Upper lobe of left lung (tissue), 4 donors: ENCODE measurements at regions not wholly inside any gene's neighbourhood (a gene's known extent, or its start where the extent isn't known, plus 50 kb on each side); places are given as distances from the start of the nearest gene placed in this dataset.

ENCODE experiments used
- CTCF ChIP-seq, 6 experiments: fragments of 450-650 bp in 4 of 6; fragments of 200-600 bp in 2 of 6; sonication (generic) in 2 of 6; IDR thresholded peaks; one replicate each; pipeline ENCODE4 v1.5.1; 2016 to 2019; ENCODE audit warnings: antibody characterized with exemption in 6 of 6
- EP300 ChIP-seq, 4 donors: sonication (generic); formaldehyde crosslinking; IDR thresholded peaks; one replicate each; pipeline ENCODE4 v1.5.1; 2017; ENCODE audit warnings: antibody characterized with exemption in 4 of 4, control low read depth in 2 of 4
- POLR2A ChIP-seq, 4 donors: fragments of 450-650 bp; IDR thresholded peaks; one replicate each; pipeline ENCODE4 v1.5.1; 2016 to 2017; ENCODE audit warnings: antibody characterized with exemption in 4 of 4, mild to moderate bottlenecking in 2 of 4
- POLR2AphosphoS5 ChIP-seq, 2 donors: sonication (generic); formaldehyde crosslinking; IDR thresholded peaks; one replicate each; pipeline ENCODE4 v1.5.1; 2017; ENCODE audit warnings: antibody characterized with exemption in 2 of 2

GRCh38 chr2:4370422-4371090 is 667.2 kb downstream of the DCDC2C start:
- TF ChIP-seq CTCF (IDR thresholded peaks at IDR 0.05) (no peak), POLR2A (IDR thresholded peaks at IDR 0.05) (no peak), POLR2AphosphoS5 (IDR thresholded peaks at IDR 0.05) (no peak), EP300 (IDR thresholded peaks at IDR 0.05) (no peak)
